H1 (cell line): ENCODE measurements at regions not wholly inside any gene's neighbourhood (a gene's known extent, or its start where the extent isn't known, plus 50 kb on each side); places are given as distances from the start of the nearest gene placed in this dataset.

ENCODE experiments used
- CTCF ChIA-PET: fragments of 300-600 bp; sonication (Branson Sonifier 250); formaldehyde crosslinking; loops from one replicate; lab custom pipeline; 2021; ENCODE audit not compliant: partially characterized antibody; lab: Charles Lee
- POLR2A ChIA-PET: fragments of 300-600 bp; sonication (Branson Sonifier 250); formaldehyde crosslinking; loops from one replicate; lab custom pipeline; 2021; ENCODE audit warnings: inconsistent platforms; ENCODE audit not compliant: partially characterized antibody; lab: Charles Lee
- DNase-seq, 2 experiments: peaks; one replicate each; pipeline versions ENCODE4 v3.0.0 to v3.0.0-alpha.2; 2010 to 2022; ENCODE audit warnings: low spot score in 2 of 2, low read depth in 1 of 2, mixed read lengths in 1 of 2
- FAIRE-seq: peaks from 2 replicates; lab custom pipeline; 2011; peaks lifted over from hg19 to GRCh38; lab: Jason Lieb, UNC
- H2AFZ ChIP-seq: 2 replicates; pipeline ENCODE4 v1.8.1; 2012; ENCODE audit warnings: low read length, inconsistent platforms
- H2AK5ac ChIP-seq: 2 replicates; pipeline ENCODE4 v1.6.1; 2013; ENCODE audit warnings: low read depth, low read length
- H2BK120ac ChIP-seq: replicated peaks from 2 replicates; pipeline ENCODE3; 2013; ENCODE audit warnings: low read depth, low read length, inconsistent platforms
- H2BK12ac ChIP-seq: 2 replicates; pipeline ENCODE4 v1.6.1; 2013; ENCODE audit warnings: low read depth, low read length
- H2BK15ac ChIP-seq: 2 replicates; pipeline ENCODE4 v1.6.1; 2013; ENCODE audit warnings: low read length
- H2BK20ac ChIP-seq: 2 replicates; pipeline ENCODE4 v1.6.1; 2013; ENCODE audit warnings: low read length
- H2BK5ac ChIP-seq: 2 replicates; pipeline ENCODE4 v1.6.1; 2013; ENCODE audit warnings: low read depth, low read length
- H3K14ac ChIP-seq: 2 replicates; pipeline ENCODE4 v1.6.1; 2013; ENCODE audit warnings: inconsistent platforms; ENCODE audit not compliant: insufficient read length
- H3K18ac ChIP-seq: 2 replicates; pipeline ENCODE4 v1.6.1; 2013; ENCODE audit warnings: low read length; ENCODE audit errors: extremely low read depth
- H3K23ac ChIP-seq: 2 replicates; pipeline ENCODE4 v1.6.1; 2013; ENCODE audit warnings: inconsistent platforms; ENCODE audit not compliant: insufficient read length
- H3K23me2 ChIP-seq: 2 replicates; pipeline ENCODE4 v1.6.1; 2013; ENCODE audit warnings: low read depth, low read length
- H3K27ac ChIP-seq: 2 replicates; pipeline ENCODE4 v1.6.1; 2011; ENCODE audit warnings: low read depth, low read length, inconsistent platforms
- H3K27me3 ChIP-seq, 4 experiments: replicated peaks in 1 of 4; 1 replicate in 1 of 4; 2 replicates in 3 of 4; pipeline versions ENCODE4 v1.6.1 to v1.8.1; 2011 to 2013; ENCODE audit warnings: low read length in 3 of 4, mild to moderate bottlenecking in 3 of 4, inconsistent platforms in 2 of 4, mixed read lengths in 2 of 4, moderate library complexity in 1 of 4; ENCODE audit not compliant: control insufficient read depth in 3 of 4, insufficient read depth in 3 of 4; ENCODE audit errors: extremely low read depth in 1 of 4
- H3K36me3 ChIP-seq, 4 experiments: 2 replicates each; pipeline versions ENCODE4 v1.6.1 to v1.8.1; 2011 to 2013; ENCODE audit warnings: mild to moderate bottlenecking in 4 of 4, low read length in 3 of 4, moderate library complexity in 2 of 4, control low read depth in 1 of 4, inconsistent platforms in 1 of 4; ENCODE audit not compliant: insufficient read depth in 4 of 4, control insufficient read depth in 2 of 4
- H3K4ac ChIP-seq: replicated peaks from 2 replicates; pipeline ENCODE3; 2013; ENCODE audit warnings: low read length, low read depth, mixed read lengths, inconsistent platforms; ENCODE audit not compliant: insufficient read length
- H3K4me1 ChIP-seq, 4 experiments: replicated peaks in 1 of 4; 1 replicate in 1 of 4; 2 replicates in 3 of 4; pipeline versions ENCODE4 v1.6.1 to v1.8.1; 2011 to 2013; ENCODE audit warnings: low read length in 3 of 4, inconsistent platforms in 2 of 4, mixed read lengths in 1 of 4; ENCODE audit not compliant: insufficient read depth in 4 of 4, control insufficient read depth in 3 of 4
- H3K4me2 ChIP-seq, 2 experiments: 2 replicates each; pipeline versions ENCODE4 v1.6.1 to v1.8.1; 2011 to 2013; ENCODE audit warnings: low read depth in 2 of 2, low read length in 2 of 2, control low read depth in 1 of 2, inconsistent platforms in 1 of 2, mild to moderate bottlenecking in 1 of 2; ENCODE audit not compliant: insufficient read depth in 1 of 2
- H3K4me3 ChIP-seq, 4 experiments: fragments of 200-600, 300-600 bp in 1 of 4; sonication (generic), shearing (Covaris generic), sonication (Bioruptor Twin) in 1 of 4; 2 replicates each; pipeline versions ENCODE4 v1.5.1 to v1.8.1; 2011 to 2016; ENCODE audit warnings: low read length in 4 of 4, low read depth in 3 of 4, control low read depth in 2 of 4, inconsistent platforms in 2 of 4, mild to moderate bottlenecking in 2 of 4, mixed read lengths in 1 of 4, moderate library complexity in 1 of 4; ENCODE audit not compliant: insufficient read depth in 2 of 4; ENCODE audit errors: extremely low read depth in 1 of 4
- H3K56ac ChIP-seq: replicated peaks from 2 replicates; pipeline ENCODE3; 2013; ENCODE audit warnings: low read depth, mild to moderate bottlenecking, mixed read lengths, low read length, inconsistent platforms; ENCODE audit not compliant: insufficient read length
- H3K79me1 ChIP-seq: 2 replicates; pipeline ENCODE4 v1.6.1; 2013; ENCODE audit warnings: low read depth, low read length, control low read depth
- H3K79me2 ChIP-seq, 2 experiments: 2 replicates each; pipeline versions ENCODE4 v1.6.1 to v1.8.1; 2012 to 2013; ENCODE audit warnings: low read length in 2 of 2, mild to moderate bottlenecking in 2 of 2, inconsistent platforms in 1 of 2; ENCODE audit not compliant: insufficient read depth in 2 of 2, control insufficient read depth in 1 of 2
- H3K9ac ChIP-seq, 4 experiments: replicated peaks in 1 of 4; 1 replicate in 1 of 4; 2 replicates in 3 of 4; pipeline versions ENCODE4 v1.6.1 to v1.8.1; 2011 to 2013; ENCODE audit warnings: low read depth in 3 of 4, low read length in 3 of 4, control low read depth in 2 of 4, mild to moderate bottlenecking in 2 of 4, moderate library complexity in 2 of 4, inconsistent platforms in 1 of 4; ENCODE audit errors: extremely low read depth in 1 of 4
- H3K9me3 ChIP-seq, 2 experiments: 2 replicates each; pipeline versions ENCODE4 v1.6.1 to v1.8.1; 2012 to 2013; ENCODE audit warnings: mild to moderate bottlenecking in 2 of 2, moderate library complexity in 2 of 2, control low read depth in 1 of 2, inconsistent platforms in 1 of 2, low read depth in 1 of 2, low read length in 1 of 2, mixed read lengths in 1 of 2; ENCODE audit not compliant: insufficient read depth in 2 of 2
- H4K20me1 ChIP-seq, 2 experiments: replicated peaks in 1 of 2; 2 replicates each; pipeline versions ENCODE3 to v1.8.1; 2011 to 2013; ENCODE audit warnings: inconsistent platforms in 2 of 2, low read length in 2 of 2, mild to moderate bottlenecking in 1 of 2; ENCODE audit not compliant: insufficient read depth in 2 of 2, control insufficient read depth in 1 of 2
- H4K5ac ChIP-seq: 2 replicates; pipeline ENCODE4 v1.6.1; 2013; ENCODE audit warnings: low read length, low read depth, mixed read lengths, inconsistent platforms; ENCODE audit not compliant: insufficient read length
- H4K8ac ChIP-seq: 2 replicates; pipeline ENCODE4 v1.8.0; 2013; ENCODE audit warnings: mild to moderate bottlenecking, moderate library complexity, low read length, inconsistent platforms; ENCODE audit not compliant: insufficient read depth; ENCODE audit errors: extremely low read depth
- H4K91ac ChIP-seq: replicated peaks from 2 replicates; pipeline ENCODE3; 2013; ENCODE audit warnings: low read length, mixed read lengths, inconsistent platforms; ENCODE audit not compliant: insufficient read length
- MAFK ChIP-seq: IDR thresholded peaks from 2 replicates; pipeline ENCODE4 v1.6.1; 2012; ENCODE audit warnings: low read depth, mild to moderate bottlenecking, improper control_type of control experiment, low read length
- MAX ChIP-seq: IDR thresholded peaks from 2 replicates; pipeline ENCODE4 v1.6.1; 2012; ENCODE audit warnings: inconsistent platforms
- TAF1 ChIP-seq: IDR thresholded peaks from 2 replicates; pipeline ENCODE4 v1.6.1; 2011; ENCODE audit warnings: mild to moderate bottlenecking, low read depth, low read length
- WGBS, 2 experiments: shearing (Covaris generic) in 1 of 2; methylation state at CpG; one replicate each; pipeline versions ENCODE4 v1.1.6 to v1.1.7; 2013 to 2015; ENCODE audit warnings: low lambda C conversion rate in 2 of 2, mixed read lengths in 2 of 2, inconsistent platforms in 1 of 2, low coverage in 1 of 2, missing lambda C conversion rate in 1 of 2; ENCODE audit not compliant: insufficient replicate concordance in 2 of 2, insufficient coverage in 1 of 2, insufficient read length in 1 of 2; ENCODE audit errors: extremely low coverage in 1 of 2, missing lambda C conversion rate in 1 of 2; 5-methylcytosine and 5-hydroxymethylcytosine counted together

GRCh38 chr18:42563995-42564394 is 551.5 kb downstream of the RIT2 start:
- no peak for FAIRE-seq
- Histone ChIP-seq H3K23ac (no peak overlapping the region), H2BK120ac (no peak overlapping the region), H3K79me1 (no peaks in the 10 kb centered on the region), H3K14ac (no peak overlapping the region), H3K9me3 (no peaks in the 10 kb centered on the region), H4K20me1 (no peaks in the 10 kb centered on the region), H3K4me2 (no peak overlapping the region), H3K23me2 (no peaks in the 10 kb centered on the region), H2AK5ac (no peak overlapping the region), H3K56ac (no peak overlapping the region), H4K5ac (no peak overlapping the region), H3K27ac (no peak overlapping the region), H3K27me3 (no peaks in the 10 kb centered on the region), H3K18ac (no peak overlapping the region), H4K91ac (no peak overlapping the region), H2AFZ (no peak overlapping the region), H3K4me1 (no peaks in the 10 kb centered on the region), H3K36me3 (no peaks in the 10 kb centered on the region), H3K4ac (no peak overlapping the region), H2BK15ac (no peak overlapping the region), H2BK20ac (no peak overlapping the region), H2BK12ac (no peak overlapping the region), H3K4me3 (no peak overlapping the region), H4K8ac (no peak overlapping the region), H3K79me2 (no peaks in the 10 kb centered on the region), H2BK5ac (no peak overlapping the region), H3K9ac (no peak overlapping the region)
- WGBS, 2 experiments, result 89% methylated on average over 3 of the region's 3 CpGs; no CpG with 5 or more reads in 1 of the 2 experiments
- no peak for DNase-seq
- CTCF ChIA-PET, result no interaction called here
- POLR2A ChIA-PET, result no interaction called here
- TF ChIP-seq TAF1, result no peak
- no peak for TF ChIP-seq MAFK
- TF ChIP-seq MAX, result no peak
